Heart right ventricle (tissue), 16 donors: ENCODE measurements at regions not wholly inside any gene's neighbourhood (a gene's known extent, or its start where the extent isn't known, plus 50 kb on each side); places are given as distances from the start of the nearest gene placed in this dataset.

Experiments used
- ATAC-seq, 8 donors: fragments of 200-7000 bp; cut with Tn5 transposase; one replicate each; pipeline ENCODE4 v1.9.1; 2020; ENCODE audit warnings: mild to moderate bottlenecking in 8 of 8, moderate library complexity in 8 of 8, moderate number of reproducible peaks in 1 of 8
- DNase-seq, 2 donors: peaks; one replicate each; pipeline ENCODE4 v3.0.0-alpha.2; 2020
- H3K27ac ChIP-seq, 10 donors: fragments of 200-600 bp; sonication (generic) in 2 of 10; one replicate each; pipeline versions ENCODE4 v1.5.0 to v1.8.0; 2020 to 2022; ENCODE audit warnings: mild to moderate bottlenecking in 3 of 10
- H3K27me3 ChIP-seq, 7 donors: fragments of 200-600 bp; one replicate each; pipeline ENCODE4 v1.8.0; 2021 to 2022; ENCODE audit warnings: mild to moderate bottlenecking in 2 of 7
- H3K36me3 ChIP-seq, 9 donors: fragments of 200-600 bp; sonication (generic) in 1 of 9; one replicate each; pipeline versions ENCODE4 v1.5.0 to v1.8.0; 2020 to 2022; ENCODE audit warnings: mild to moderate bottlenecking in 2 of 9
- H3K4me1 ChIP-seq, 9 donors: fragments of 200-600 bp; sonication (generic) in 1 of 9; one replicate each; pipeline versions ENCODE4 v1.5.0 to v1.8.0; 2020 to 2022; ENCODE audit warnings: mild to moderate bottlenecking in 4 of 9
- H3K4me3 ChIP-seq, 10 donors: fragments of 200-600 bp; sonication (generic) in 2 of 10; one replicate each; pipeline versions ENCODE4 v1.5.0 to v1.8.0; 2020 to 2022; ENCODE audit warnings: mild to moderate bottlenecking in 7 of 10, moderate library complexity in 2 of 10
- H3K9me3 ChIP-seq, 11 donors: fragments of 200-600 bp in 10 of 11; sonication (generic) in 2 of 11; one replicate each; pipeline versions ENCODE4 v1.5.0 to v1.8.0; 2013 to 2022; ENCODE audit warnings: mild to moderate bottlenecking in 2 of 11, control low read depth in 1 of 11, moderate library complexity in 1 of 11
- CTCF ChIP-seq, 9 donors: fragments of 200-600 bp; sonication (generic) in 2 of 9; IDR thresholded peaks; one replicate each; pipeline versions ENCODE4 v1.5.0 to v1.8.0; 2021 to 2022; ENCODE audit warnings: antibody characterized with exemption in 9 of 9, mild to moderate bottlenecking in 5 of 9, moderate library complexity in 1 of 9
- WGBS, 2 donors: extraction: QIAGEN DNeasy Blood & Tissue Kit; methylation state at CpG; one replicate each; pipeline ENCODE4 v1.1.7; 2013; ENCODE audit warnings: inconsistent platforms in 1 of 2; 5-methylcytosine and 5-hydroxymethylcytosine counted together
- intact Hi-C, 10 donors: fragments of 100-400 bp; cut with DNase I; formaldehyde crosslinking; loops; one replicate each; pipeline versions ENCODE4 v1.11.1 to v1.14.2; 2022
- donor health status: Arrhythmogenic right ventricular cardiomyopathy.
- donor health status: ischemic (EF 13 %, LVEDD 7.1; RV severe dilation, severe dysfunction).
- donor health status: healthy with polysubstance abuse.
- donor health status: DM: no; HTN: yes; CAD: no.
- donor health status: DM: no; HTN: no; CAD: no.
- donor health status: ischemic (EF 25% LVEDD 6.9; RV normal size, moderate dysfunction).
- donor health status: ischemic (EF 25% LVEDD 5.7; RV mildly dilated, moderate dysfunction).
- donor health status: healthy.
- donor health status: DM: yes; HTN: yes; CAD: no.
- donor health status: Ischemic cardiomyopathy.
- donor health status: ischemic (EF 35%, LVEDD 5.7; RV mildly dilated, moderate dysfunction).
- donor health status: nonischemic (EF 11% LVEDD 7.7; RV severe dilation, severe dysfunction).
- donor health status: DM: yes; HTN: yes; CAD: no.
- donor health status: PGD.
- donor health status: ischemic (EF 29% LVEDD 5.4; RV normal size, mild dysfunction).
- donor health status: nonischemic (EF 23%, LVEDD 6.1; RV moderate dilation, normal function).

GRCh38 chr14:71203306-71203705 is 296.0 kb downstream of the PCNX1 start:
- Histone ChIP-seq H3K27me3 (peaks cover 0 to 3% (median 0%) of the 10 kb centered on the region in 7 donors), H3K4me3 (no peak overlapping the region), H3K27ac (no peak overlapping the region), H3K4me1 (peaks cover 0 to 15% (median 0%) of the 10 kb centered on the region in 9 donors), H3K9me3 (no peaks in the 10 kb centered on the region), H3K36me3 (no peaks in the 10 kb centered on the region)
- no peak for TF ChIP-seq CTCF (IDR thresholded peaks at IDR 0.05)
- WGBS, 2 donors: 84 to 85% methylated on average over 6 of the region's 6 CpGs
- intact Hi-C loops: no loop called here
- ATAC-seq (no peak), DNase-seq (no peak)

DNA sequence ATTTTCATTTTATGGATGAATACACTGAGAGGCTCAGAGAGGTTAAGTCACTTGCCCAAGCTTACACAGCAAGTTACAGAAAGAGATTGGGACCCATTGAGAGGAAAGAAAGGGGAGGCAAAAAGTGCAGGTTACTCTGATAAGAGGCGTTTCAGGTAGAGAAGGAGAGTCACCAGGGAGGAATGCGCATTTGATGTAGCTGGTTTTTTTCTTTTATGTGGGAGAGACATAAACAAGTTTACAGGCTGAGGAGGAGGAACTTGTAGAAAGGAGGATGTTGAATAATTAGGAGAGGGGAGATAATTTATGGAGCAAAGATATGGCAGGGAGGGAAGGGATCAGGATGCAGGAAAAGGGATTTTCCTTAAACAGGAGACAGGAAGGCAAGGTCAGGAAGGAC is 297.0 kb downstream of the PCNX1 start:
- TF ChIP-seq CTCF (IDR thresholded peaks at IDR 0.05): no peak
- Histone ChIP-seq H3K4me1 (peaks cover 0 to 15% (median 0%) of the 10 kb centered on the region in 9 donors), H3K36me3 (no peaks in the 10 kb centered on the region), H3K27ac (no peak overlapping the region), H3K4me3 (no peak overlapping the region), H3K27me3 (peaks cover 0 to 3% (median 0%) of the 10 kb centered on the region in 7 donors), H3K9me3 (no peaks in the 10 kb centered on the region)
- WGBS, 2 donors: 56 to 69% methylated on average over 2 of the region's 2 CpGs
- DNase-seq (no peak), ATAC-seq (no peak)
- intact Hi-C loops: no loop called here

- 48 to 100% methylated on average over 1 of the region's 1 CpG for WGBS, 2 donors
- Histone ChIP-seq H3K27ac (no peak overlapping the region), H3K4me1 (peaks cover 0 to 15% (median 0%) of the 10 kb centered on the region in 9 donors), H3K36me3 (no peaks in the 10 kb centered on the region), H3K9me3 (no peaks in the 10 kb centered on the region), H3K27me3 (peaks cover 0 to 3% (median 0%) of the 10 kb centered on the region in 7 donors), H3K4me3 (no peak overlapping the region)
- ATAC-seq (no peak), DNase-seq (no peak)
- TF ChIP-seq CTCF (IDR thresholded peaks at IDR 0.05): no peak
- intact Hi-C loops: no loop called here
Measured at GRCh38 chr14:71204768-71205167, 297.5 kb downstream of the PCNX1 start.

- no peak for TF ChIP-seq CTCF (IDR thresholded peaks at IDR 0.05)
- Histone ChIP-seq H3K4me3 (no peak overlapping the region), H3K27ac (peak overlapping the region in 3 of 10 donors; percentile 14 to 58 (median 19)), H3K27me3 (peaks cover 0 to 3% (median 0%) of the 10 kb centered on the region in 7 donors), H3K9me3 (no peaks in the 10 kb centered on the region), H3K36me3 (no peaks in the 10 kb centered on the region), H3K4me1 (peaks cover 0 to 15% (median 0%) of the 10 kb centered on the region in 9 donors)
- intact Hi-C loops: no loop called here
- 81 to 99% methylated on average over 2 of the region's 2 CpGs for WGBS, 2 donors
- DNase-seq (no peak), ATAC-seq (no peak)
Measured at GRCh38 chr14:71206123-71206522, 298.9 kb downstream of the PCNX1 start.
